ENCODE measurements at regions not wholly inside any gene's neighbourhood (a gene's known extent, or its start where the extent isn't known, plus 50 kb on each side); places are given as distances from the start of the nearest gene placed in this dataset.

DNA sequence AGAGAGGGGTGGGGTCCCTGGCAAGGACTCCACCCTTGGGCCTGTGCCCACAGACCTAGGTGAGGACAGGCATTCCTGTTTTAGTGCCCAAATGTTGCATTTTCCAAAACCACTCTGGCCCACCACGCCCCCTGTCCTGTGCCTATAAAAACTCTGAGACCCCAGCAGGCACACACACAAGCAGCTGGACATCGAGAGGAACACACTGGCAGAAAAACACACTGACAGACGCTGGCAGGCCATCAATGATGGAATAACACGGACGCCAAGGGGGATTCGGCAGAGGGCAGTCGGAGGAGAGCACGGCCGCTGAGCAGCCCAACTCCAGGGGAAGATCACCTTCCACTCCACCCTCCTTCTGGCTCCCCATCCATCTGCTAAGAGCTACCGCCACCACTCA lies 386.9 kb upstream of the AUTS2 start:
- no peak overlapping the region for H3K27ac ChIP-seq (ENCODE audit: insufficient read depth, low read length)
- no peak overlapping the region for H4K8ac ChIP-seq (ENCODE audit: low read depth in 2 of 2, low read length in 2 of 2)
- BruUV-seq (replicated peaks), result no TSS peak
- H3K36me3 ChIP-seq (ENCODE audit: control insufficient read depth, insufficient read depth, low read length), result no peaks in the 10 kb centered on the region
- no peak overlapping the region for H2AK9ac ChIP-seq (replicated peaks; ENCODE audit: low read depth, low read length, poor library complexity)
- no peaks in the 10 kb centered on the region for H4K20me1 ChIP-seq (ENCODE audit: insufficient read depth, low read length)
- H2BK20ac ChIP-seq (ENCODE audit: low read depth, low read length), result no peak overlapping the region
- H3K9me1 ChIP-seq (ENCODE audit: insufficient read depth, low read length), result no peaks in the 10 kb centered on the region
- no peak overlapping the region for H3K4ac ChIP-seq (ENCODE audit: low read depth, low read length)
- H3K9me3 ChIP-seq (ENCODE audit: control insufficient read depth, insufficient read depth, low read length), result peaks cover 12% of the 10 kb centered on the region
- no peak overlapping the region for H3K18ac ChIP-seq (ENCODE audit: low read depth, low read length)
- dilution Hi-C loops (cut with HindIII; ENCODE audit: low sequenced_read_pairs, unreplicated experiment), result no loop called here
- in situ Hi-C loops (cut with MboI; ENCODE audit: low sequenced_read_pairs), result no loop called here
- H4K5ac ChIP-seq (ENCODE audit: low read depth, low read length), result no peak overlapping the region
- no peak overlapping the region for H2BK120ac ChIP-seq (ENCODE audit: low read depth, low read length)
- intact Hi-C loops (cut with micrococcal nuclease), result no loop called here
- H2BK5ac ChIP-seq (ENCODE audit: low read depth, low read length, poor library complexity, severe bottlenecking), result no peak overlapping the region
- 41% methylated on average over 3 of the region's 10 CpGs; no CpG with 5 or more reads in 1 of the 2 experiments for WGBS, 2 experiments (ENCODE audit: extremely low coverage in 2 of 2, insufficient read length in 1 of 2)
- no peak overlapping the region for H3K4me2 ChIP-seq (ENCODE audit: low read depth, low read length)
- TF ChIP-seq NFE2L2 (IDR thresholded peaks at IDR 0.05; ENCODE audit: low read depth, low read length) (no peak), MXI1 (IDR thresholded peaks at IDR 0.05; ENCODE audit: borderline replicate concordance, low read depth, low read length) (no peak), BHLHE40 (IDR thresholded peaks at IDR 0.05; ENCODE audit: low read depth, low read length) (no peak), POLR2A (IDR thresholded peaks at IDR 0.05; ENCODE audit: low read depth, low read length) (no peak), SMC3 (IDR thresholded peaks at IDR 0.05; ENCODE audit: low read depth, low read length) (no peak), RCOR1 (IDR thresholded peaks at IDR 0.05; ENCODE audit: insufficient replicate concordance, low read length) (no peak), MAFK (IDR thresholded peaks at IDR 0.05; ENCODE audit: low read depth, low read length) (no peak), FOS (IDR thresholded peaks at IDR 0.05; ENCODE audit: low read depth, low read length) (no peak), RFX5 (IDR thresholded peaks at IDR 0.05; ENCODE audit: low read depth, low read length) (no peak)
- H3K9ac ChIP-seq (ENCODE audit: low read depth, low read length), result no peak overlapping the region
- DNase-seq, result no peak
- CTCF ChIA-PET, result no interaction called here
- H2BK15ac ChIP-seq (ENCODE audit: low read depth, low read length), result no peak overlapping the region
- H3K4me3 ChIP-seq (ENCODE audit: insufficient read depth, low read depth, low read length), result no peak overlapping the region
- ATAC-seq (ENCODE audit: low read depth), result no peak
- no peak overlapping the region for H3K14ac ChIP-seq (replicated peaks; ENCODE audit: low read depth, low read length)
- no peak overlapping the region for H2AK5ac ChIP-seq (ENCODE audit: low read depth, low read length)
- POLR2A ChIA-PET (ENCODE audit: unreplicated experiment), result no interaction called here
- no peak overlapping the region for H3K56ac ChIP-seq (ENCODE audit: extremely low read depth, insufficient read depth, low read length)
- H3K27me3 ChIP-seq (ENCODE audit: control insufficient read depth, insufficient read depth, low read length), result no peaks in the 10 kb centered on the region
- H3K79me1 ChIP-seq (ENCODE audit: low read depth in 1 of 2, low read length in 2 of 2), result no peaks in the 10 kb centered on the region
- H3K23ac ChIP-seq (ENCODE audit: low read depth, low read length), result no peak overlapping the region
- no peak overlapping the region for H4K91ac ChIP-seq (ENCODE audit: insufficient read depth, low read depth, low read length)
- no peaks in the 10 kb centered on the region for H3K4me1 ChIP-seq (ENCODE audit: control insufficient read depth, insufficient read depth, low read length)
- H2AFZ ChIP-seq (replicated peaks; ENCODE audit: low read length, poor library complexity), result no peak overlapping the region

All from IMR-90 (cell line).